H9 (cell line): ENCODE measurements at regions not wholly inside any gene's neighbourhood (a gene's known extent, or its start where the extent isn't known, plus 50 kb on each side); places are given as distances from the start of the nearest gene placed in this dataset.

Source experiments
- DNase-seq: peaks from one replicate; pipeline ENCODE4 v3.0.0-alpha.2; 2017
- H2AFZ ChIP-seq: one replicate; pipeline ENCODE4 v1.6.1; 2013; ENCODE audit warnings: mild to moderate bottlenecking, low read length, control low read depth, moderate library complexity
- H2AK5ac ChIP-seq: 2 replicates; pipeline ENCODE4 v1.6.1; 2013; ENCODE audit warnings: low read length, control low read depth, mixed read lengths; ENCODE audit not compliant: insufficient read length
- H2BK120ac ChIP-seq: one replicate; pipeline ENCODE4 v1.6.1; 2013; ENCODE audit warnings: low read depth, mild to moderate bottlenecking, low read length, control low read depth, inconsistent platforms; ENCODE audit not compliant: poor library complexity, severe bottlenecking
- H2BK12ac ChIP-seq: 2 replicates; pipeline ENCODE4 v1.6.1; 2013; ENCODE audit warnings: low read length, control low read depth, mixed read lengths, low read depth; ENCODE audit not compliant: insufficient read length
- H2BK15ac ChIP-seq: 2 replicates; pipeline ENCODE4 v1.6.1; 2013; ENCODE audit warnings: low read depth, low read length, control low read depth
- H2BK20ac ChIP-seq: one replicate; pipeline ENCODE4 v1.6.1; 2013; ENCODE audit warnings: low read depth, mild to moderate bottlenecking, low read length, control low read depth, inconsistent platforms; ENCODE audit not compliant: poor library complexity, severe bottlenecking
- H2BK5ac ChIP-seq: 2 replicates; pipeline ENCODE4 v1.6.1; 2013; ENCODE audit warnings: low read length, control low read depth, mixed read lengths; ENCODE audit not compliant: insufficient read length
- H3K14ac ChIP-seq: 2 replicates; pipeline ENCODE4 v1.6.1; 2013; ENCODE audit warnings: low read length, control low read depth; ENCODE audit not compliant: insufficient read depth
- H3K18ac ChIP-seq: 2 replicates; pipeline ENCODE4 v1.6.1; 2013; ENCODE audit warnings: low read depth, mild to moderate bottlenecking, mixed read lengths, low read length, control low read depth; ENCODE audit not compliant: insufficient read length
- H3K23ac ChIP-seq: 2 replicates; pipeline ENCODE4 v1.6.1; 2013; ENCODE audit warnings: low read length, control low read depth, mixed read lengths, low read depth; ENCODE audit not compliant: insufficient read length
- H3K23me2 ChIP-seq: 2 replicates; pipeline ENCODE4 v1.6.1; 2013; ENCODE audit warnings: low read depth, mild to moderate bottlenecking, mixed read lengths, low read length, control low read depth; ENCODE audit not compliant: insufficient read length, poor library complexity, severe bottlenecking
- H3K27ac ChIP-seq: 2 replicates; pipeline ENCODE4 v1.5.1; 2013; ENCODE audit warnings: low read length, control low read depth, mixed read lengths, low read depth; ENCODE audit not compliant: insufficient read length
- H3K27me3 ChIP-seq: 2 replicates; pipeline ENCODE4 v1.6.1; 2013; ENCODE audit warnings: low read length, control low read depth, inconsistent platforms; ENCODE audit not compliant: insufficient read depth
- H3K4ac ChIP-seq: 2 replicates; pipeline ENCODE4 v1.6.1; 2013; ENCODE audit warnings: low read depth, mild to moderate bottlenecking, control low read depth, inconsistent platforms, low read length, moderate library complexity
- H3K4me1 ChIP-seq: 2 replicates; pipeline ENCODE4 v1.6.1; 2013; ENCODE audit warnings: low read length, control low read depth, inconsistent platforms; ENCODE audit not compliant: insufficient read depth
- H3K4me2 ChIP-seq: 2 replicates; pipeline ENCODE4 v1.6.1; 2013; ENCODE audit warnings: low read length, control low read depth, mixed read lengths; ENCODE audit not compliant: insufficient read length, insufficient read depth
- H3K56ac ChIP-seq: 2 replicates; pipeline ENCODE4 v1.6.1; 2013; ENCODE audit warnings: low read depth, mild to moderate bottlenecking, mixed read lengths, low read length, control low read depth; ENCODE audit not compliant: insufficient read length
- H3K79me1 ChIP-seq: 2 replicates; pipeline ENCODE4 v1.6.1; 2013; ENCODE audit warnings: low read depth, mild to moderate bottlenecking, moderate library complexity, low read length, control low read depth, inconsistent platforms; ENCODE audit not compliant: insufficient read depth, poor library complexity, severe bottlenecking
- H3K79me2 ChIP-seq: 2 replicates; pipeline ENCODE4 v1.6.1; 2013; ENCODE audit warnings: low read length, control low read depth, inconsistent platforms; ENCODE audit not compliant: insufficient read depth
- H3K9ac ChIP-seq: 2 replicates; pipeline ENCODE4 v1.6.1; 2013; ENCODE audit warnings: low read length, control low read depth, mixed read lengths; ENCODE audit not compliant: insufficient read length; ENCODE audit errors: extremely low read depth
- H3K9me3 ChIP-seq: one replicate; pipeline ENCODE4 v1.6.1; 2013; ENCODE audit warnings: low read depth, low read length, inconsistent platforms; ENCODE audit not compliant: control insufficient read depth
- H3T11ph ChIP-seq: one replicate; pipeline ENCODE4 v1.6.1; 2013; ENCODE audit warnings: mild to moderate bottlenecking, low read length, control low read depth, inconsistent platforms
- H4K20me1 ChIP-seq: one replicate; pipeline ENCODE4 v1.6.1; 2013; ENCODE audit not compliant: control insufficient read depth, insufficient read length, insufficient read depth
- H4K5ac ChIP-seq: 2 replicates; pipeline ENCODE4 v1.6.1; 2013; ENCODE audit warnings: low read depth, mild to moderate bottlenecking, mixed read lengths, low read length, control low read depth; ENCODE audit not compliant: insufficient read length
- H4K8ac ChIP-seq: replicated peaks from 2 replicates; pipeline ENCODE4 v1.6.1; 2013; ENCODE audit warnings: low read length, control low read depth, mixed read lengths, low read depth; ENCODE audit not compliant: insufficient read length
- H4K91ac ChIP-seq: 2 replicates; pipeline ENCODE4 v1.6.1; 2013; ENCODE audit warnings: low read depth, mild to moderate bottlenecking, moderate library complexity, mixed read lengths, low read length, control low read depth; ENCODE audit not compliant: insufficient read length
- H3K27ac Mint-ChIP-seq, 3 experiments: 2 replicates in 2 of 3; 3 replicates in 1 of 3; pipeline ENCODE4 v1.8.0; 2020 to 2021; ENCODE audit warnings: mixed read lengths in 3 of 3, mild to moderate bottlenecking in 1 of 3, moderate library complexity in 1 of 3
- H3K27me3 Mint-ChIP-seq: 2 replicates; pipeline ENCODE4 v1.8.0; 2021; ENCODE audit warnings: low read depth, mild to moderate bottlenecking, moderate library complexity, mixed read lengths
- H3K36me3 Mint-ChIP-seq, 3 experiments: 2 replicates in 2 of 3; 3 replicates in 1 of 3; pipeline ENCODE4 v1.8.0; 2020 to 2021; ENCODE audit warnings: low read depth in 3 of 3, mixed read lengths in 3 of 3; ENCODE audit not compliant: insufficient read depth in 1 of 3
- H3K4me1 Mint-ChIP-seq, 2 experiments: 2 replicates each; pipeline ENCODE4 v1.8.0; 2020; ENCODE audit warnings: mixed read lengths in 2 of 2
- H3K4me3 Mint-ChIP-seq, 2 experiments: 2 replicates in 1 of 2; 3 replicates in 1 of 2; pipeline ENCODE4 v1.8.0; 2020 to 2021; ENCODE audit warnings: mild to moderate bottlenecking in 2 of 2, mixed read lengths in 2 of 2, moderate library complexity in 1 of 2
- H3K9me3 Mint-ChIP-seq, 2 experiments: 2 replicates in 1 of 2; 3 replicates in 1 of 2; pipeline ENCODE4 v1.8.0; 2020; ENCODE audit warnings: mild to moderate bottlenecking in 2 of 2, mixed read lengths in 2 of 2, moderate library complexity in 1 of 2
- WGBS: extraction: QIAGEN DNeasy Blood & Tissue Kit; methylation state at CpG from one replicate; pipeline ENCODE4 v1.1.7; 2013; ENCODE audit warnings: missing lambda C conversion rate, low lambda C conversion rate, mixed read lengths; ENCODE audit not compliant: insufficient read length; ENCODE audit errors: extremely low coverage; 5-methylcytosine and 5-hydroxymethylcytosine counted together
- TF ChIP-seq, protein P1 (sequence below): fragments of 200-600 bp; sonication (generic); conservative IDR thresholded peaks from 3 replicates; pipeline ENCODE4 v1.8.0; 2021; ENCODE audit warnings: antibody characterized with exemption, mild to moderate bottlenecking

DNA sequence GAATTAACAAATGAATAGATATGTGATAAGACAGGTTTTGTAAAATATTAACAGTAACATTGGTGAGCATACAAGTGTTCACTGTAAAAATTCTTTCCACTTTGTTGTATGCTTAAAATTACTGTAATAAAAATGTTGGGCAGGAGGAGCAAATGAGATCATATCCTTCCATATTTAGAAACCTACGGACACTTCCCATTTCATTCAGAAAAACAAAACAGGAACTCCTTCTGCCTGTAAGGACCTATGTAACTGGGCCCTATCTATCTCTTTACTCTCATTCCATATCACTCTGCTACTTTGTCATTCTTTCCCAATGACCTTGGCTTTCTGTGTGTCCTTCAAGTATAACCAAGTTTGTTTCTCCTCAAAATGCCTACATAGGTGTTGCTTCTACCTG, 53.7 kb upstream of the SLC39A8 start:
- Histone ChIP-seq H2AFZ (no peak overlapping the region), H3K27ac (no peak overlapping the region), H3K14ac (no peak overlapping the region), H3K4me1 (no peaks in the 10 kb centered on the region), H3T11ph (no peak overlapping the region), H2BK120ac (no peak overlapping the region), H3K18ac (no peak overlapping the region), H3K9me3 (no peaks in the 10 kb centered on the region), H2AK5ac (no peak overlapping the region), H4K91ac (no peak overlapping the region), H3K23me2 (no peaks in the 10 kb centered on the region), H4K8ac (no peak overlapping the region), H2BK12ac (no peak overlapping the region), H4K5ac (no peak overlapping the region), H3K4me2 (no peak overlapping the region), H3K79me2 (no peaks in the 10 kb centered on the region), H3K23ac (no peak overlapping the region), H3K4ac (no peak overlapping the region), H2BK5ac (no peak overlapping the region), H2BK15ac (no peak overlapping the region), H2BK20ac (no peak overlapping the region), H3K79me1 (no peaks in the 10 kb centered on the region), H3K9ac (no peak overlapping the region), H3K27me3 (no peaks in the 10 kb centered on the region), H4K20me1 (no peaks in the 10 kb centered on the region), H3K56ac (no peak overlapping the region)
- Mint-ChIP-seq H3K27me3 (no peaks in the 10 kb centered on the region), H3K4me3 (no peak overlapping the region), H3K9me3 (no peaks in the 10 kb centered on the region), H3K36me3 (no peaks in the 10 kb centered on the region), H3K27ac (no peak overlapping the region), H3K4me1 (no peaks in the 10 kb centered on the region)
- no peak for DNase-seq
- WGBS: no CpG with 5 or more reads among the region's 1 CpG
- TF ChIP-seq, protein P1, sequence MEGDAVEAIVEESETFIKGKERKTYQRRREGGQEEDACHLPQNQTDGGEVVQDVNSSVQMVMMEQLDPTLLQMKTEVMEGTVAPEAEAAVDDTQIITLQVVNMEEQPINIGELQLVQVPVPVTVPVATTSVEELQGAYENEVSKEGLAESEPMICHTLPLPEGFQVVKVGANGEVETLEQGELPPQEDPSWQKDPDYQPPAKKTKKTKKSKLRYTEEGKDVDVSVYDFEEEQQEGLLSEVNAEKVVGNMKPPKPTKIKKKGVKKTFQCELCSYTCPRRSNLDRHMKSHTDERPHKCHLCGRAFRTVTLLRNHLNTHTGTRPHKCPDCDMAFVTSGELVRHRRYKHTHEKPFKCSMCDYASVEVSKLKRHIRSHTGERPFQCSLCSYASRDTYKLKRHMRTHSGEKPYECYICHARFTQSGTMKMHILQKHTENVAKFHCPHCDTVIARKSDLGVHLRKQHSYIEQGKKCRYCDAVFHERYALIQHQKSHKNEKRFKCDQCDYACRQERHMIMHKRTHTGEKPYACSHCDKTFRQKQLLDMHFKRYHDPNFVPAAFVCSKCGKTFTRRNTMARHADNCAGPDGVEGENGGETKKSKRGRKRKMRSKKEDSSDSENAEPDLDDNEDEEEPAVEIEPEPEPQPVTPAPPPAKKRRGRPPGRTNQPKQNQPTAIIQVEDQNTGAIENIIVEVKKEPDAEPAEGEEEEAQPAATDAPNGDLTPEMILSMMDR: no peak
